ENCODE measurements at regions not wholly inside any gene's neighbourhood (a gene's known extent, or its start where the extent isn't known, plus 50 kb on each side); places are given as distances from the start of the nearest gene placed in this dataset.

DNA sequence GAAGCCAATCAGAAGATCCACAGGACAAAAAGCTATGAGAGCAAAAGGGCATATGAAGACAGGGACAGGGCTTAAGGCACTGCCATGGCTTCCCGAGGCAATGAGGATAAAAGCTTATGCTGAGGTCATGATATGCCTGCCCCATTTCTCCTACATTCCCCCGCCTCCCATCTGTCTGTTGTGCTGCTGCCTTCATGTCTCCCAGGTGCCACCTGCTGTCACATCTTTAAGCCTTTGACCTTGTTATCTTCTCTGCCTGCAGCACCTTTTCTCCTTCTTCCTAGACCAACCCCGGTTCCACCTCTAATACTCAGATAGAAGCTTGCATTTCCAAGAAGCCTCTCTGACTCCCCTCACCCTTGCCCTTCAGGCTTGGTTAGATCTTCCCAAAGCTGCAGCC is 213.8 kb downstream of the ARRDC4 start:
- TF ChIP-seq POLR2A (IDR thresholded peaks at IDR 0.05), result no peak
- TF ChIP-seq POLR2AphosphoS5 (IDR thresholded peaks at IDR 0.05), result no peak

Measured in suprapubic skin (tissue), 4 donors.